ENCODE measurements at regions not wholly inside any gene's neighbourhood (a gene's known extent, or its start where the extent isn't known, plus 50 kb on each side); places are given as distances from the start of the nearest gene placed in this dataset.

- no peak for TF ChIP-seq CTCF (IDR thresholded peaks at IDR 0.05)
- TF ChIP-seq, protein P1, sequence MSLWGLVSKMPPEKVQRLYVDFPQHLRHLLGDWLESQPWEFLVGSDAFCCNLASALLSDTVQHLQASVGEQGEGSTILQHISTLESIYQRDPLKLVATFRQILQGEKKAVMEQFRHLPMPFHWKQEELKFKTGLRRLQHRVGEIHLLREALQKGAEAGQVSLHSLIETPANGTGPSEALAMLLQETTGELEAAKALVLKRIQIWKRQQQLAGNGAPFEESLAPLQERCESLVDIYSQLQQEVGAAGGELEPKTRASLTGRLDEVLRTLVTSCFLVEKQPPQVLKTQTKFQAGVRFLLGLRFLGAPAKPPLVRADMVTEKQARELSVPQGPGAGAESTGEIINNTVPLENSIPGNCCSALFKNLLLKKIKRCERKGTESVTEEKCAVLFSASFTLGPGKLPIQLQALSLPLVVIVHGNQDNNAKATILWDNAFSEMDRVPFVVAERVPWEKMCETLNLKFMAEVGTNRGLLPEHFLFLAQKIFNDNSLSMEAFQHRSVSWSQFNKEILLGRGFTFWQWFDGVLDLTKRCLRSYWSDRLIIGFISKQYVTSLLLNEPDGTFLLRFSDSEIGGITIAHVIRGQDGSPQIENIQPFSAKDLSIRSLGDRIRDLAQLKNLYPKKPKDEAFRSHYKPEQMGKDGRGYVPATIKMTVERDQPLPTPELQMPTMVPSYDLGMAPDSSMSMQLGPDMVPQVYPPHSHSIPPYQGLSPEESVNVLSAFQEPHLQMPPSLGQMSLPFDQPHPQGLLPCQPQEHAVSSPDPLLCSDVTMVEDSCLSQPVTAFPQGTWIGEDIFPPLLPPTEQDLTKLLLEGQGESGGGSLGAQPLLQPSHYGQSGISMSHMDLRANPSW (CRISPR knock-in tag; conservative IDR thresholded peaks at IDR 0.05; ENCODE audit: low read depth): no peak
- TF ChIP-seq FOXK1 (CRISPR knock-in tag; IDR thresholded peaks at IDR 0.05): no peak
- TF ChIP-seq FOXP4 (CRISPR knock-in tag; IDR thresholded peaks at IDR 0.05): no peak
- no peak for TF ChIP-seq USF2 (CRISPR knock-in tag; IDR thresholded peaks at IDR 0.05)
- TF ChIP-seq E2F1 (CRISPR knock-in tag; IDR thresholded peaks at IDR 0.05): no peak
- TF ChIP-seq JUN (CRISPR knock-in tag; IDR thresholded peaks at IDR 0.05): no peak
- TF ChIP-seq, protein P2, sequence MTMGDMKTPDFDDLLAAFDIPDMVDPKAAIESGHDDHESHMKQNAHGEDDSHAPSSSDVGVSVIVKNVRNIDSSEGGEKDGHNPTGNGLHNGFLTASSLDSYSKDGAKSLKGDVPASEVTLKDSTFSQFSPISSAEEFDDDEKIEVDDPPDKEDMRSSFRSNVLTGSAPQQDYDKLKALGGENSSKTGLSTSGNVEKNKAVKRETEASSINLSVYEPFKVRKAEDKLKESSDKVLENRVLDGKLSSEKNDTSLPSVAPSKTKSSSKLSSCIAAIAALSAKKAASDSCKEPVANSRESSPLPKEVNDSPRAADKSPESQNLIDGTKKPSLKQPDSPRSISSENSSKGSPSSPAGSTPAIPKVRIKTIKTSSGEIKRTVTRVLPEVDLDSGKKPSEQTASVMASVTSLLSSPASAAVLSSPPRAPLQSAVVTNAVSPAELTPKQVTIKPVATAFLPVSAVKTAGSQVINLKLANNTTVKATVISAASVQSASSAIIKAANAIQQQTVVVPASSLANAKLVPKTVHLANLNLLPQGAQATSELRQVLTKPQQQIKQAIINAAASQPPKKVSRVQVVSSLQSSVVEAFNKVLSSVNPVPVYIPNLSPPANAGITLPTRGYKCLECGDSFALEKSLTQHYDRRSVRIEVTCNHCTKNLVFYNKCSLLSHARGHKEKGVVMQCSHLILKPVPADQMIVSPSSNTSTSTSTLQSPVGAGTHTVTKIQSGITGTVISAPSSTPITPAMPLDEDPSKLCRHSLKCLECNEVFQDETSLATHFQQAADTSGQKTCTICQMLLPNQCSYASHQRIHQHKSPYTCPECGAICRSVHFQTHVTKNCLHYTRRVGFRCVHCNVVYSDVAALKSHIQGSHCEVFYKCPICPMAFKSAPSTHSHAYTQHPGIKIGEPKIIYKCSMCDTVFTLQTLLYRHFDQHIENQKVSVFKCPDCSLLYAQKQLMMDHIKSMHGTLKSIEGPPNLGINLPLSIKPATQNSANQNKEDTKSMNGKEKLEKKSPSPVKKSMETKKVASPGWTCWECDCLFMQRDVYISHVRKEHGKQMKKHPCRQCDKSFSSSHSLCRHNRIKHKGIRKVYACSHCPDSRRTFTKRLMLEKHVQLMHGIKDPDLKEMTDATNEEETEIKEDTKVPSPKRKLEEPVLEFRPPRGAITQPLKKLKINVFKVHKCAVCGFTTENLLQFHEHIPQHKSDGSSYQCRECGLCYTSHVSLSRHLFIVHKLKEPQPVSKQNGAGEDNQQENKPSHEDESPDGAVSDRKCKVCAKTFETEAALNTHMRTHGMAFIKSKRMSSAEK (CRISPR knock-in tag; IDR thresholded peaks at IDR 0.05; ENCODE audit: borderline replicate concordance): no peak
- no peak for TF ChIP-seq NFYB (CRISPR knock-in tag; conservative IDR thresholded peaks at IDR 0.05; ENCODE audit: low read depth)
- TF ChIP-seq RORB (CRISPR knock-in tag; IDR thresholded peaks at IDR 0.05): no peak
- no peak for TF ChIP-seq ATF6 (CRISPR knock-in tag; IDR thresholded peaks at IDR 0.05)
- TF ChIP-seq ELF4 (CRISPR knock-in tag; IDR thresholded peaks at IDR 0.05; ENCODE audit: low read depth): no peak
Measured at GRCh38 chr1:38559446-38560165, 300.0 kb downstream of the RRAGC start.

Measured in WTC11 (cell line).